WERI-Rb-1 (cell line): ENCODE measurements at regions not wholly inside any gene's neighbourhood (a gene's known extent, or its start where the extent isn't known, plus 50 kb on each side); places are given as distances from the start of the nearest gene placed in this dataset.

Experiments
- DNase-seq: peaks from one replicate; pipeline ENCODE4 v3.0.0-alpha.2; 2020
- H3K27ac ChIP-seq: fragments of 250-450 bp; sonication (Bioruptor Pico); 2 replicates; pipeline ENCODE4 v1.5.1; 2020; ENCODE audit warnings: mild to moderate bottlenecking, moderate library complexity
- H3K27me3 ChIP-seq: fragments of 250-450 bp; sonication (Bioruptor Pico); 2 replicates; pipeline ENCODE4 v1.5.1; 2021; ENCODE audit warnings: mild to moderate bottlenecking, low read depth, moderate library complexity; ENCODE audit not compliant: insufficient read depth, severe bottlenecking
- H3K36me3 ChIP-seq: fragments of 250-450 bp; sonication (Bioruptor Pico); 2 replicates; pipeline ENCODE4 v1.5.1; 2020; ENCODE audit warnings: mild to moderate bottlenecking, moderate library complexity
- H3K4me3 ChIP-seq: 2 replicates; pipeline ENCODE4 v1.5.1; 2011; ENCODE audit warnings: low read depth, mild to moderate bottlenecking, control low read depth, low read length
- H3K9me3 ChIP-seq: fragments of 250-450 bp; sonication (Bioruptor Pico); 2 replicates; pipeline ENCODE4 v1.5.1; 2021; ENCODE audit warnings: mild to moderate bottlenecking, moderate library complexity; ENCODE audit not compliant: severe bottlenecking
- CTCF ChIP-seq: IDR thresholded peaks from 2 replicates; pipeline ENCODE4 v1.5.1; 2011; ENCODE audit warnings: low read depth, mild to moderate bottlenecking, control low read depth, inconsistent platforms, low read length

- Histone ChIP-seq H3K4me3 (no peak overlapping the region), H3K27me3 (no peaks in the 10 kb centered on the region), H3K27ac (no peak overlapping the region), H3K36me3 (no peaks in the 10 kb centered on the region), H3K9me3 (no peaks in the 10 kb centered on the region)
- no peak for DNase-seq
- TF ChIP-seq CTCF = no peak
Measured at GRCh38 chr13:88544836-88545235, 873.7 kb downstream of the SLITRK5 start.

GRCh38 chr13:88552966-88553365, 881.8 kb downstream of the SLITRK5 start:
- no peak for TF ChIP-seq CTCF
- DNase-seq = no peak
- Histone ChIP-seq H3K9me3 (no peaks in the 10 kb centered on the region), H3K36me3 (no peaks in the 10 kb centered on the region), H3K4me3 (no peak overlapping the region), H3K27me3 (no peaks in the 10 kb centered on the region), H3K27ac (no peak overlapping the region)

DNA sequence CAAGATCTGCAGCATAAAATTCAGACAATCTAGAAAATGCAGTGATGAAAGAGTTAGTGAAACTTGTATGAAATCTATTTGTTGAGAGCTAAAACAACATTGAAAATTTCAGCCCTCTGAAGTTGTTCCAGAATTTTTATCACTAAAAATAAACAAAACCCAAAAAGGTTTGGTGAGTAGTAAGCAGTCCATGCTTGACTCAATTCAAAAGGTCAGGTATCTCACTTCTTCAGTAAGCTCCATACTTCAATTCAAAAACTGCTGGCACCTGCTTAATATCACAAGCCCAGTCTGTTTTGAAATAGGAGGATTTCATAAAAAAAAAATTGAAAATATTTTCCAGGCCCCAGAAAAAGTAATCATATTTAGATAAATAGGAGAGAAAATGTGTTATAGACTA, 894.4 kb downstream of the SLITRK5 start:
- H3K27ac ChIP-seq = no peak overlapping the region
- no peaks in the 10 kb centered on the region for H3K36me3 ChIP-seq
- H3K9me3 ChIP-seq = no peaks in the 10 kb centered on the region
- H3K27me3 ChIP-seq = no peaks in the 10 kb centered on the region
- no peak for TF ChIP-seq CTCF
- no peak for DNase-seq
- no peak overlapping the region for H3K4me3 ChIP-seq

- Histone ChIP-seq H3K9me3 (no peaks in the 10 kb centered on the region), H3K27me3 (no peaks in the 10 kb centered on the region), H3K27ac (no peak overlapping the region), H3K36me3 (no peaks in the 10 kb centered on the region), H3K4me3 (no peak overlapping the region)
- TF ChIP-seq CTCF = no peak
- DNase-seq = no peak
Measured at GRCh38 chr13:88585861-88586260, 914.7 kb downstream of the SLITRK5 start.

DNA sequence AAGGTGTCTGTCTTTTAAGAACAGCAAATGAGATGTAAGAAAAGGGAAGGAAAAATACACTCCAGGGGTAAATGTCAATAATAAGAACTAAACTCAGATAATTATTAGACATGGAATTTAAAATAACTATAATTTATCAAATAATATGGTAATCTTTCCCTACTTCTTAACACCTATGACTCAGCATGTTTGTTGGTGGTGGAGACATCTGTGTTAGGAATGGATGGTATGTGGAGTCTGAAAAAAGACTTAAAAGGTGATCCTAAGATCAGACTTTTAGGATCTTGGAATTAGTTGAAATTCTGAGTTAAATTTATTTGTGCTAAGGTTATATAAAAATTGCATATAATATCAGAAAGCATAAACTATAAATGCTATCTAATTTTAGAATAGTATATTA, 915.1 kb downstream of the SLITRK5 start:
- no peaks in the 10 kb centered on the region for H3K27me3 ChIP-seq
- no peak for DNase-seq
- TF ChIP-seq CTCF = no peak

GRCh38 chr13:88590574-88590973, 919.4 kb downstream of the SLITRK5 start:
- Histone ChIP-seq H3K4me3 (no peak overlapping the region), H3K9me3 (peaks cover 5% of the 10 kb centered on the region), H3K27me3 (no peaks in the 10 kb centered on the region), H3K36me3 (no peaks in the 10 kb centered on the region), H3K27ac (no peak overlapping the region)
- no peak for DNase-seq
- no peak for TF ChIP-seq CTCF

More for the DNA sequence above, 915.1 kb downstream of the SLITRK5 start:
- Histone ChIP-seq H3K9me3 (no peaks in the 10 kb centered on the region), H3K27ac (no peak overlapping the region), H3K36me3 (no peaks in the 10 kb centered on the region), H3K4me3 (no peak overlapping the region)
